ENCODE measurements at regions not wholly inside any gene's neighbourhood (a gene's known extent, or its start where the extent isn't known, plus 50 kb on each side); places are given as distances from the start of the nearest gene placed in this dataset.

DNA sequence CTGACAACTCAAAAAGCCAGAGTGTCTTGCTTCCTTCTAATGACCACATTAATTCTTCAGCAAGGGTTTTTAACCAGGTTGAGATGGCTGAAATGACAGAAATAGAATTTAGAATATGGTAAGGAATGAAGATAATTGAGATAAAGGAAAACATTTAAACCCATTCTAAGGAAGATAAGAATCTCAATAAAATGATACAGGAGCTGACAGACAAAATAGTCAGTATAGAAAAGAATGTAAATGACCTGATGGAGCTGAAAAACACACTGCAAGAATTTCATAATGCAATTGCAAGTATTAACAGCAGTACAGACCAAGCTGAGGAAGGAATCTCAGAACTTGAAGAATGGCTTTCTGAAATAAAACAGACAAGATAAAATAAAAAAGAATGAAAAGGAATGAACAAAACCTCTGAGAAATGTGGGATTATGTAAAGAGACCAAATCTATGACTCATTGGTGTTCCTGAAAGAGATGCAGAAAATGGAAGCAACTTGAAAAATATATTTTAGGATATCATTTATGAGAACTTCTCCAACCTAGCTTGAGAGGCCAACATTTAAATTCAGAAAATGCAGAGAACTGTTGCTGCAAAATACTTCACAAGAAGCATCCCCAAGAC lies 87.1 kb downstream of the SAMD9 start:
- FAIRE-seq (no peak), DNase-seq (ENCODE audit: low read depth in 1 of 2, low spot score in 2 of 2) (no peak)
- no peak overlapping the region for H2BK15ac ChIP-seq (ENCODE audit: low read length)
- no peaks in the 10 kb centered on the region for H3K79me1 ChIP-seq (ENCODE audit: low read depth, low read length)
- no peak overlapping the region for H2BK120ac ChIP-seq (replicated peaks; ENCODE audit: low read depth, low read length)
- H4K20me1 ChIP-seq (replicated peaks in 1 of 2; ENCODE audit: control insufficient read depth in 1 of 2, insufficient read depth in 2 of 2, low read length in 2 of 2) = no peaks in the 10 kb centered on the region
- H3K23me2 ChIP-seq (ENCODE audit: low read depth, low read length) = no peaks in the 10 kb centered on the region
- H2AK5ac ChIP-seq (ENCODE audit: low read depth, low read length) = no peak overlapping the region
- H3K36me3 ChIP-seq (ENCODE audit: control insufficient read depth in 2 of 4, insufficient read depth in 4 of 4, low read length in 3 of 4) = no peaks in the 10 kb centered on the region
- CTCF ChIA-PET (ENCODE audit: partially characterized antibody) = no interaction called here
- no peak overlapping the region for H3K23ac ChIP-seq (ENCODE audit: insufficient read length)
- no peaks in the 10 kb centered on the region for H3K79me2 ChIP-seq (ENCODE audit: control insufficient read depth in 1 of 2, insufficient read depth in 2 of 2, low read length in 2 of 2)
- no peak overlapping the region for H3K9ac ChIP-seq (replicated peaks in 1 of 4; ENCODE audit: extremely low read depth in 1 of 4, low read depth in 3 of 4, low read length in 3 of 4)
- H2BK5ac ChIP-seq (ENCODE audit: low read depth, low read length) = no peak overlapping the region
- TF ChIP-seq BCL11A (IDR thresholded peaks at IDR 0.05; ENCODE audit: low read depth in 2 of 2, low read length in 2 of 2) (no peak), EZH2 (IDR thresholded peaks at IDR 0.05; ENCODE audit: low read depth, low read length, severe bottlenecking) (no peak), TBP (IDR thresholded peaks at IDR 0.05; ENCODE audit: low read depth, low read length) (no peak), POLR2AphosphoS5 (IDR thresholded peaks at IDR 0.05; ENCODE audit: low read depth, low read length) (no peak), ASH2L (IDR thresholded peaks at IDR 0.05; ENCODE audit: low read length) (no peak)
- no peak overlapping the region for H3K4me3 ChIP-seq (ENCODE audit: extremely low read depth in 1 of 4, insufficient read depth in 2 of 4, low read depth in 3 of 4, low read length in 4 of 4)
- H3K27ac ChIP-seq (ENCODE audit: low read depth, low read length) = no peak overlapping the region
- H3K18ac ChIP-seq (ENCODE audit: extremely low read depth, low read length) = no peak overlapping the region
- no peak overlapping the region for H2BK12ac ChIP-seq (ENCODE audit: low read depth, low read length)
- no peak overlapping the region for H3K4ac ChIP-seq (replicated peaks; ENCODE audit: insufficient read length, low read depth, low read length)
- no peak overlapping the region for H3K4me2 ChIP-seq (ENCODE audit: insufficient read depth in 1 of 2, low read depth in 2 of 2, low read length in 2 of 2)
- no peaks in the 10 kb centered on the region for H3K27me3 ChIP-seq (replicated peaks in 1 of 4; ENCODE audit: control insufficient read depth in 3 of 4, extremely low read depth in 1 of 4, insufficient read depth in 3 of 4, low read length in 3 of 4)
- H4K5ac ChIP-seq (ENCODE audit: insufficient read length, low read depth, low read length) = no peak overlapping the region
- no peak overlapping the region for H4K8ac ChIP-seq (ENCODE audit: extremely low read depth, insufficient read depth, low read length)
- POLR2A ChIA-PET (ENCODE audit: partially characterized antibody) = no interaction called here
- no peak overlapping the region for H2AFZ ChIP-seq (ENCODE audit: low read length)
- no peak overlapping the region for H2BK20ac ChIP-seq (ENCODE audit: low read length)
- H3K4me1 ChIP-seq (replicated peaks in 1 of 4; ENCODE audit: control insufficient read depth in 3 of 4, insufficient read depth in 4 of 4, low read length in 3 of 4) = no peaks in the 10 kb centered on the region
- H3K56ac ChIP-seq (replicated peaks; ENCODE audit: insufficient read length, low read depth, low read length) = no peak overlapping the region
- no peak overlapping the region for H4K91ac ChIP-seq (replicated peaks; ENCODE audit: insufficient read length, low read length)
- H3K14ac ChIP-seq (ENCODE audit: insufficient read length) = no peak overlapping the region
- H3K9me3 ChIP-seq (ENCODE audit: insufficient read depth in 2 of 2, low read depth in 1 of 2, low read length in 1 of 2) = 0 out of 4 replicates have a peak, but pooled peaks cover 0 to 3% of the 10 kb centered on the region in 2 experiments
